Left forelimb (tissue), 1 donor: ENCODE measurements at regions not wholly inside any gene's neighbourhood (a gene's known extent, or its start where the extent isn't known, plus 50 kb on each side); places are given as distances from the start of the nearest gene placed in this dataset.
"Not testable (repeated sequence)": the region's sequence is repeated elsewhere in the genome, so short reads cannot be mapped to it uniquely, and the experiment has no call there.

Experiments used
- DNase-seq: peaks from one replicate; pipeline ENCODE4 v3.0.0-alpha.2; 2018; ENCODE audit warnings: low spot score

DNA sequence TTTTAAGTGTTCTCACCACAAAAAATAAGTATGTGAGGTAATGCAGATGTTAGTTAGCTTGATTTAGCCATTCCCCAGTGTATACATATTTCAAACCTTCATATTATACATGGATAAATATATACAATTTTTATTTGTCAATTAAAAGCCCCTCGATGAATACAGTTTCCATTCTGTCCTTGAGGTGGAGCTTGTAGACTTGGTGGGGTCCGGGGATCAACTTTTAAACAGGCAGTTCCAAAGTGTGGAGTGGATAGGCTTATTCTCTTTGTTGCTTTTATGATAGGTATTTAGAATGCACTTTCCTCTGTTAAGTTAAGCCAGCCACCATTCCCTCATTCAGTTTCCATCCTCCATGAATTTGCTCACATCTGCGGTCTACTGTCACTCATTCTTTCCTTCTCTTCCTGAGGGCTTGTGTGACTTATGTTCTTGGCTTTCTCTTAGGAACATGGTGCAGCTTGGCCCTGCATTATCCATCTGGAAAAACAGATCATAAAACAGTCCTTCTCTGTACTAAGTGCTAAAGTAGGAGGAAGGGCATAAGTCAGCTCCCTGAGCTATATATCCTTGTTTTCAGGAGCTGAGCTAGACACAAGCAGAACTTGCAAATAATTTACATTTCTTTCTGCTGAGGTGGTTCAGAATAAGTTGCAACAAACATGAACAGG, 149.1 kb downstream of the NFKBIZ start:
- DNase-seq: no peak

DNA sequence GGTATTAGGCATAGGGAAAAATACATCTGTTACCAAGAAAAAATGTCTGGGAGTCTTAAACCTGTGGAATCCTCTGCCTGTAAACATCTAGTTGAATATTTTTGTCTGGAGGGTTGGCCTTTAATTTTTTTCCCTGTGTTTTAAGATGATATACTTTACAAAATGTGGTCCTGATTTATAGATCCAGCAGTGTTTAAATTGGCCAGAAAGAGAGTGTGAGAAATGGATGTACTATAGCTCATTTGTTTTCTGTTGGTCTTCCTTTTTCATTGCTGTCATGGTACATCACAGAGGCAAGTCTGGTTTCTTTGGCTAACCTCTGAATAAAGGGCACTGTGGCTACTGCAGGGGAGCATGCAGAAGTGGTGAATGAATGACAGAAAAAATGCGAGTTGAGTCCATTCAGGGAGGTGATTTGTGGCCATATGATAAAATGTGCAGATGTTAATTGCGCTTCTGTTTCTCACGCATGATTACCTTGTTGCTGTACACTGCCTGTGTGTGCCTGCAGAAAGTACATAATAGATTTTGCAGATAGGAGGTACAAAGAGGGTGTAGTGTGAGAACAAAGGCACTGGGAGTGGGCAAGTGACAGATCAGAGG, 150.0 kb downstream of the NFKBIZ start:
- DNase-seq: no peak

DNA sequence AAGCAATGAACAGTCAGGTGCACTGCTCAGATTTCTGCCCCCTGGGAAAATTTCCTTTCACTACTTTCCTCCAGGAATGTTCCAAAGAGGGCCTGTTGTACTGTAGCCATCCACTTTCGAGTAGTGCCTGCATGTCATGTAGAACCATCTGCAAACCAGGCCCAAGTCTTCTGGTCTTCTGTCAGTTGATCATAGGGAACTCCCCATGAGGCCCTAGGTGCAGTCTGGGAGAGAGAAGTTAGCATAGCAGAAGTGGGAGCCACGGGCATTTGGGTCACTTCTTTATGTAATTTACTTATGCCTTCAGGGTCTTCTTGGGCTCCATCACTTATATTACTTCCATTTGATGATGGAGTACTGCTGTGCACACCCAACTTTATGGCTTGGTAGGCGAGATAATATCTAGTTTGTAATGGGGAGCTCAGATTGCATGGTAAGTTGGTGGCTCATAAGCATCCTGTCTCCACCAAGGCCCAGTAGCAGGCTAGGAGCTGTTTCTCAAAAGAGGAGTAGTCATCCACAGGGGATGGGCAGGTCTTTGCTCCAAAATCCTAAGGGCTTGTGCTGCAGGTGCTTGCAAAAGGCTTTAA, 151.4 kb downstream of the NFKBIZ start:
- DNase-seq: no peak

DNA sequence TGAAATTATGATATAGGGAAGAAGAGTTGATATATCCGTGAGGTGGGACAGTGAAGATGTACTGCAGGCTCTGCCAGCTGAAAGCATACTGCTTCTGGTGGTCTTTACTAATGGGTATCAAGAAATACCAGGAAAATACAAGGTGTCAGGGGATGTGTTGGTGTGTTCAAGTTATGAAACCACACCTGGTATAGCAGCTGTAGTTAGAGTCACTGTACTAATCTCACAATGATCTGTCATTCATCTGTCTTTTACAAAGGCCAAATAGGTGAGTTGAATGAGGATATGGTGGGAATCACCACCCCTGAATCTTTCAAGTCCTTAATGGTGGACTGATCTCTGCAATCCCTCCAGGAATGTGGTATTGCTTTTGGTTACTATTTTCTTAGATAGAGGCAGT, 152.7 kb downstream of the NFKBIZ start:
- DNase-seq: no peak

DNA sequence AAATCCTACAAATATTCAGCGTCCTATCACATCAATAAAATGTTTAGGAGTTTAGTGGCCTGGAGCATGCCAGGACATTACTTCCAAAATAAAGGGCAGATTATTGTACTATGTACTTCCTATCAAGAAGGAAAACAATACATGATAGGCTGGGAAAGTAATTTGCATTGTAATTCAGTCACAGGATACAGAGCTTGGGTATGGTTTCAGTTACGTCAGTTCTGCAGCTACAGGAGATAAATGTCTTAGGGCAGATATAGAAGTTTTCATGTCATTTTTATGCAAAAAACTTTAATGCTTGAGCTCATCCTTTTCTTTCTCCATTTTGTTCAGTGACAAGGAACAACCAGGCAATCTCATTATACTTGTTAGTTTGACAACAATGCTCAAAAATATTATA, 155.2 kb downstream of the NFKBIZ start:
- no peak for DNase-seq

DNA sequence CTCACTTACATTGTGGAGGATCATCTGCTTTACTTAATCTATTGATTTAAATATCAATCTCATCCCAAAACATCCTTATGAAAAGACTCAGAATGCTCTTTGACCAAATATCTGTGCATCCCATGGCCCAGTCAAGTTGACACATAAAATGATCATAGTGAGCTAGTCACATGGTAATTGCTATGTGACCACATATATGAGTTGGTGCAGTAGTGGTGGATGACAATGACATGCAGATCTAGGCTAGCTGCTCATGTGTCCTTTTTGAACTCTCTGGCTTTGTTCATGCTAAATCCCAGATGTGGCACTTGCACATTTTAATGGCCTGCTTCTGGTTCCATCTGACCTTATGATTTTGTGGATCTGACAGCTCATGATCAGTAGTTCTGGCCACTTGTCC, 156.2 kb downstream of the NFKBIZ start:
- DNase-seq: no peak

DNA sequence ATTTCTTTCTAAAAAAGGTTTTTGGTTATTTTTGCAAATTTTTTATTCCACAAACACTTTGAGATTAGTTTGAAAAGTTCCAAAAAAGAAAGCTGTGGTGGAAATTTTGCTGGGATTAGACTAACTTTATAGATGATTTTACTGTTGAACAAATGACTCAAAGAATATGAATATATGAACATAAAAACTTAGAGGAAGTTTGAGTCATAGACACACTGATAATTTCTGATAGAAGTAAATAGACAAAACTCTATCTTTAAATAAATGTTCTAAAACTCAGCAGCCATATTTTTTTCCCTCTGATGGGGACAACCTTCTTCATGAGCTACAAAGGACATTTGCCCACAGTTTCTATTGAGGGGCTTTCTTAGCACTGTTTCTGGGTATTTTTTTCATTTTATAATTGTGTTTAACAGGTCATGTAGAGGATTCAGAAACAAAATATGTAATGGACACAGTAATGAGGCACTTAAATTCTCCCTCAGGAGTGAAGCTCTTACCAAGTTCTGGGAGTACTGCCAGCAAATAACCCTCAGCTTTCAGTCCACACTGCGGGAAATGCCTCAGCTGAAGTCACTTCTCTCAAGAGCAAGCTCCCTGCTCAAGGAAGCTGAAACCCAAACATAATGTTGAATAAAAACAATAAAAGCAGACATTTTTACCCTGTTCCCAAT, 157.6 kb downstream of the NFKBIZ start:
- DNase-seq: no peak

DNA sequence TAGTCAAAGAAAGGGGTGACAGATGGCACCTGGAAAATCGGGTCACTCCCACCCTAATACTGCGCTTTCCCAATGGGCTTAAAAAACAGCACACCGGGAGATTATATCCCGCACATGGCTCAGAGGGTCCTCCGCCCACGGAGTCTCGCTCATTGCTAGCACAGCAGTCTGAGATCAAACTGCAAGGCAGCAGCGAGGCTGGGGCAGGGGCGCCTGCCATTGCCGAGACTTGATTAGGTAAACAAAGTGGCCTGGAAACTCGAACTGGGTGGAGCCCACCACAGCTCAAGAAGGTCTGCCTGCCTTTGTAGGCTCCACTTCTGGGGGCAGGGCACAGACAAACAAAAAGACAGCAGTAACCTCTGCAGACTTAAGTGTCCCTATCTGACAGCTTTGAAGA, 159.1 kb downstream of the NFKBIZ start:
- not testable (repeated sequence) for DNase-seq

DNA sequence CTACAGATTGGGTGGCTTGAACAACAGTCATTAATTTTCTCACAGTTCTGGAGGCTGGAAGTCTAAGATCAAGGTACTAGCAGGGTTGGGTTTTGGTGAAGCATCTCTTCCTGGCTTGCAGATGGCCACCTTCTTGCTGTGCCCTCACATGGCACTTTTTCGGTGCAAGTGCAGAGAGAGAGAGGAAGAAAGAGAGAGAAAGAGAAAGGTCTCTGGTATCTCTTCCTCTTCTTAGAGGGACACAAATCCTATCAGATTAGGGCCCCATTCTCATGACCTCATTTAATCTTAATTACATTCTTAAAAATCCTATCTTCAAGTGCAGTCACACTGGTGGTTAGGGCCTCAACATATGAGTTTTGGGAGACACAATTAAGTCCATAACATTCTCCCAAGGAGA, 167.1 kb downstream of the NFKBIZ start:
- no peak for DNase-seq

DNA sequence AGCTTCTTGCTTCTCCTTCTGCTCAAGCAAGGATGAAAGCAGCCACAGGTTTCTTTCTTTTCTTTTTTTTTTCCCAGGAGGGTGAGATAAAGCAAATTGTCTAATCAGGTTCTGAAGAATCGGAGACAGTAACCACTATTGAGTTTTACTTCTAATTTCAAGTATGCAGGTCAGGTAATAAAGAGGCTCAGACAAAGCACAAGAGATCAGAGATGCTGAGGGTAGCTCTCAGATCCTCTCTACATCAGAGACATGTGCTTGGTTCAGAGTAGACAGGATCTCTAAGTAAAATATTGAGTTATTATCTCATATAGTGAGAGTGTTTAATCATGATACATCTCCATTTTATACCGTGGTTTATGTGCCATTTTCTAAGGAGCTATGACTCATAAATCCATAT, 168.5 kb downstream of the NFKBIZ start:
- DNase-seq: no peak

DNA sequence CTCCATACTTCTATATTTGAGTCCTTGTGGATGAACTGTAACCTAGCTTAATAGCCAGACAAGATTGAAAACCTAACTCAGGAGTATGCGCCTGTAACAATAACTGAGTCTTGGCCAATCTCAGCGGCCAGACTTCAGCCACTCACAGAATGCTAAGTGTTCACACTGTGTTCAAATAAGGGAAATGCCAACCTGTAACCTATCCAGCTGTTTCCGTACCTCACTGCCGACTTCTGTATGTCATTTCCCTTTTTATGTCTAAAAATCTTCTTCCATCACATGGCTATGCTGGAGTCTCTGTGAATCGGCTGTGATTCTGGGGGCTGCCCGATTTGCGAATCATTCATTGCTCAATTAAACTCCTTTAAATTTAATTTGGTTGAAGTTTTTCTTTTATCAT, 169.2 kb downstream of the NFKBIZ start:
- DNase-seq: no peak

DNA sequence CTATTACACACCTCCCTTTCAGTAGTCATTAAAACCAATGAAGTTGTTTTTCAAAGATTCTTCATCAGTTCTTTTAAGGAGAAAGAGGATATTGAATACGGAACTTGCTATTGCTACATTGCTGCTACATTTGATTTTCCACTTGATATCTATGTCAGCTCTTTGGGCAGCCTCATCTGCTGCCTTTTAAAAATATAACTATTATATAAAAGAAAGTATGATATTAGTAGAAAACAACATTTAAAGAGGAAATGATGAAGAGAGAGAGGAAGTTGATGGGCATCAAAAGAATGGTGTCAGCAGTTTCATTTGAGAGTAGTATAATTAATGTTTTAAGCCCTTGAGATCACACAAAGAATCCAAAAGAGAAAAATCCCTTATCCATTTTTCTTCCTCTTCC, 171.4 kb downstream of the NFKBIZ start:
- DNase-seq: no peak

DNA sequence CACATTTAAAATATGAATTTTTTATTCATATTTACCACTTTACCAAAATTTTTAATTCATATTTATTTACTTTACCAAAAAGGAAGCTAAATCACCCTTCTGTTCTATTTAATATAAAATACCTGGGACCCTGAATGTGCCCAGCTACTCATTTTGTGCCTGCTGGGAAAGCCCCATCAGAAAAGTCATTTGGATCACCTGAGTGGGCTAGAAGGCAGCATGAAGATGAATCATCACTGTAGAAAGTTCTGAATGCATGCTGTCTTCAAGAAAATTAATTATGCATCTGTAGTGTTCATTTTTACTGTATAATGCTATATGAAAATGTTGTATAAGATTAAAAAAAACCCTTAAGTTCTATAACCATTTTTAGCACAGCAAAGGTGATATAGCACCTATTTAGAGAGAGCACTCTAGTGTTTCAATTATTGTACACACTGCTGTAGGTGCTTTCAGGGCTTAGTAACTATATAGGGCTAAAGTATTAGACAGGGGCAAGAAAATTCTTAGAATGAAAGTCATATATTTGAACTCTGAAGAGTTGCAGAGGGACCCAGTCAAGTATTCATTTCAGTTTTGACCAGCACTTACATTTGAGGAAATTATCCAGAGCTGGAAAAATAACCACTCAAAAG, 175.1 kb downstream of the NFKBIZ start:
- DNase-seq: no peak

DNA sequence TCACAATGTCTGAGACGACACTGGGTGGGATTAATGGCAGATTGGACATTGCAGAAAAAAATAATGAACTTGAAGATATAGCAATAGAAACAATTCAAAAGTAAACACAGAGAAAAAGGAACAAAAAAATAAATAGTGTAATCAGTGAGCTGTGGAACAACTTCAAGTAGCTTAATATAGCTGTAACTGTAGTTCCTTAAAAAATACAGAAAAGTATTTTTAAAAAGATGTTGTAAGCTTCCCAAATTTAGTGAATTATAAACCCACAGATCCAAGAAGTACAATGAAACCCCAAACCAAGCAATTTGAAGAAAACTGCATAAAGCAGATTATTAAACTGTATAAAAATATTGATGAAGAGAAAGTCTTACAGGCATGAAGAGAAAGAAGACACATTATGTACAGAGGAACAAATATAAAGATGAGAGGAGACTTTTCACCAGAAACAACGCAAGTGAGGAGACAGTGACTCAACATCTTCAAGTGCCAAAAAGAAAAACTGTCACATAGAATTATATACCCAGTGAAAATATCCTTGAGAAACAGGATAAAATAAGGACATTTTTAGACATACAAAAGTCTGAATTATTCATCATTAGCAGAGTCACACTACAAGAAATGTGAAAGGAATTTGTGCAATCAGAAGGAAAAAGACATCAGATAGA, 176.4 kb downstream of the NFKBIZ start:
- DNase-seq: no peak

DNA sequence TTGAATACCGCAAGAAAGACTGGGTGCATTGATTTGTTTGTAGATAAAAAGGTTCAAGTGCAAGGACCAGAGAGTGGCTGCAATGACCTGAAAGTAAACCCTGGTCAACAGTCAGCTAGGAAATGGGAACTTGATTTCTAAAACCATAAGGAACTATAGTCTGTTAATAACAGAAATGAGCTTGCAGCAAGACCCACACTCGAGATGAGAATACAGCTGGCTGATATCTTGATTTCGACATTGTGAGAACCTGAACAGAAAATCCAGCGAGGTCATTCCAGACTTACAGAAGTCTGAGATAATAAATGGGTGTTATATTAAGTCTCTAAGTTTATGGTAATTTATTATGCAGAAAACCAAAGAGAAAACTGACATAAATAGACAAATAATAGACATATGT, 177.3 kb downstream of the NFKBIZ start:
- no peak for DNase-seq

DNA sequence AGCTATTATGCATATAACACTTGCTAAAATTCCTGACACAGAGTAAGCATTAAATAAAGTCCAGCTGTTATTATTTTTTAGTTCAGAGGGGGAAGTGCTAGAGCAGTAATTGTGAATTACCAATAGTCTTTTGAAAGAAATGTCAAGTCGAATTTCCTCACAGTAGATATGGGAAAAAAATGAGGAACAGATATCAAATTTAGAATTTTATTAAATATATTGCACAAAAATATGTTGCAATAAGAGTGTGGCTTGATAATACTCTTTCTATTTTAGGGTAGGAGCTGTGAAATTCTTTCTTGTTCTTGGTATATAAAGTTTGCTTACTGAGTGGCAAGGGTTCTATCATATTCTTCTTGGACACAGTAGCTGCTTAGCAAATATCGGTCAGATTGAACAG, 181.3 kb downstream of the NFKBIZ start:
- no peak for DNase-seq

DNA sequence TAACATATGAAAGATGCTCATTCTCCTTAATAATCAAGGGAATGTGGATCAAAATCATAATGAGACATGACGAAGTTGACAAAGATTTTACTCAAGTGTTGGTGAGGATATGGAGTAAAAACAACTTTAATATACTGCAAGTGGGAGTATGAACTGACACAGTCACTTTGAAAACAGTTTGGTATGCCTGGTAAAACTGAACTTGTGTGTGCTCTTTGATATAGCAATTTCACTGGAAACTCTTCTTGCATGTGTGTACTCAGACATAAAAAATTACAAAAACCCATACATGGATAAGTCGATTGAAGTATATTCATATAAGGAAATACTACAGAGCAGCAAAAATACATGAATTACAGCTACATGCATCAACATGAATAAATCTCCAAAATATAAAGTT, 182.5 kb downstream of the NFKBIZ start:
- DNase-seq: no peak

DNA sequence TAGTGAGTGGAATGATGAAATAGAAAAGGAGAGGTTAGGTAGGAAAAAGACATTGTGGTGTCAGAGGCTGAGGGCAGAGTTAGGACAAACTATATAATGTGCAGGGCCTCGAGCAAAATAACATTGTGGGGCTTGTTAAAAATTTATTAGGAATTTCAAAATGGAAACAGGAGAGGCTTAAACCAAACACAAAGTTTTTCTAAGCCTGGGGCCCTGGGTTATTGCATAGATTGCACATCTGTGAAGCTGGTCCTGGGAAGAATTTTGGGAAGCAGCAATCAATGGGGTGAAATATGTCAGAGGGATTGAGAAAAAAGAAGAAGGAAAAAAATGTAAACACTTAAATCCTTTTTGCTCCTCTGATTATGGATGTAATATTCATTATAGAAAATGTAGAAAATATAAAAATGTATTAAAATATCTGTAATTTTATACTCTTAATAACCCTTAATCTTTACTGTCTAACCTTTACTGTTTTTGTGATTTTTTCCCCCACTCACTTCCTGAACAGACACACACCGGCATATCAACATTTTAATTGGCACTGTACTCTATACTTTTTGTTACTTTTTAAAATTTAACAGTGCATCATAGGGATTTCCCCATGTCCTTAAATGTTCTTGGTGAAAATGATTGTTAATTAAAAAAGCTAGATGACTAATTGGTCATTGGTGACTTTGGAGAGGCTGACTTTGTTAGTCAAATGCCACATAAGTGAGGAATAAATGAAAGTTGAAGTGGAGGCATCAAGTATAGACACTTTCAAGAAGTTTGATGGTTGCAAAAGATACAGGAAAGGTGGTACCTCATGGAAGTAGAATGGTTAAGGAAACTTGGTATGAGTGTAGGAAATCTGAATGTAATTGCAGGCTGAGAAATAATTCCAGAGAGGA, 183.4 kb downstream of the NFKBIZ start:
- DNase-seq: no peak

DNA sequence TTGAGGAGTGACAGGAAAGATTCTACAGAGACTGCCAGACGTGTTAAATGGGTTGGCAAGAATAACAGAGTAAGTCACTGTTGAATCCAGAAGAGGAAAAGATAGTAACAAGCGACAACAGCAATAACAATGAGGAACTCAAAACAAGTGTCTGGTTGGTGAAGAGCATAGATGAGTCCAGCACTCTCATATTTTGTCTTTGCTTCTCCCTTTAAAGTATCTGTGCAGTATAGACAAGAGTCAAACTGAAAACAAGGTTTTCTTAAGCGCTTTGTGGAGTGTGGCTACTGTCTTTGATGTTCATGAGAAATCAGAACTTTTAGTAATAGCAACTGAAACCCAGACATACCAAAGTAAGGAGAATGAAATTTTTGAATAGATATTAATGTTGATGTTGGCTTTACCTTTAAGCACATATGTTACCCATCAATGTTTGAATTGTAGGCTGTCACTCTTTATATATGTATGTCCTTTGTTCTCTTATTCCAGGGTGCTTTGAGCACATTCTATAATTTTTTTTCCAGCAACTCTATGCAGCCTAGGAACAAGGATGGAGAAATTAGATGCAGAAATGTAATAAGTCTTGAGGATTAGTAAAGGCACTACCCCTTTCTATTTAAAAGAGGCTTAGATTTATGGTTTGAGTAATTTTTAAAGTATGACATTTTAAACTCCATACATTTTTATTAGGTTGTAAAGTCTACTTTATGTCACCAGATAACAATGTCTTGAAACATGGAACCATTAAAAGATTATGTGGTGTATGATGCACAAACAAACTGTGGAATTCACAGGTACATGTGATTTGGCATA, 185.5 kb downstream of the NFKBIZ start:
- DNase-seq: no peak

DNA sequence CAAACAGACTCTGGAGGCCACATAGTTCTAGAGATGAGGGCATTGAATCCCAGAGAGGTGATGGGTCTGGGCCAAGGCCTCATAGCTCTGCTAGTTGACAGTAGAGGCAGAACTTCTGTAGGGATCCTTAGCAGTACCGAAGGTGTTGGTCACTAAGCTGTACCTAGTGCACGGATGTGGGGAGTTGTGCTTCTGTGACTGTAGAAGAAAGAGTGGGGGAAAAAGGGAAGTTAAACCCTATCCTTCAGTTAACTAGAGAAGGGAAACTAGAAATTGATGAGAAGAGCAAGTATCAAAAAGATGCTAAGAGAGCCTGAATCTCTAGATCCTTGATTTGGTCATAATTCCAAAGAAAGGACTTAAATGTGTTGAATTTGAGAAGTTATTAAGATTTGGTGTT, 186.7 kb downstream of the NFKBIZ start:
- no peak for DNase-seq
